ENCODE measurements at regions not wholly inside any gene's neighbourhood (a gene's known extent, or its start where the extent isn't known, plus 50 kb on each side); places are given as distances from the start of the nearest gene placed in this dataset.

DNA sequence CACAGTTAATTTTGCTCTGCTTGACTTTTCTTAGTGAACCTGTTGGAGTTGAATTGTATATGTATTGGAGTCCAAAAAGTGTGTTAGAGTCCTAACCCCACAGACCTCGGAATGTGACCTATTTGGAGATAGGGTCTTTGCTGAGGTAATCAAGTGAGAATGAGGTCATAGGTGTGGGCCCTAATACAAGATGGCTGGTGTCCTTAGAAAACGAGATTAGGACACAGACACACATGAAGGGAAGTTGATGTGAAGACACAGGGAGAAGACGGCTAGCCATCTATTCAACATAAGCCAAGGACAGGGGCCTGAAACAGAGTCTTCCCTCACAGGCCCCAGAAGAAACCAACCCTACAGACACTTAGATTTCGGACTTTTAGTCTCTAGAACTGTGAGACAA is 260.6 kb upstream of the NEBL start:
- no peak overlapping the region for H3K9ac ChIP-seq (ENCODE audit: low read length)
- no peak for DNase-seq
- H3K4me3 ChIP-seq (ENCODE audit: insufficient read depth in 1 of 2, low read depth in 1 of 2, low read length in 2 of 2): no peak overlapping the region
- no peak overlapping the region for H3K18ac ChIP-seq (ENCODE audit: low read depth in 1 of 2, low read length in 2 of 2)
- WGBS: 88% methylated on average over 4 of the region's 4 CpGs
- no peak overlapping the region for H4K8ac ChIP-seq (ENCODE audit: low read length)
- H3K14ac ChIP-seq (ENCODE audit: low read length in 2 of 2): no peak overlapping the region
- no peak overlapping the region for H3K23ac ChIP-seq (ENCODE audit: low read length in 2 of 2)
- no peak overlapping the region for H2AK5ac ChIP-seq (ENCODE audit: low read length, severe bottlenecking)
- H3K4me1 ChIP-seq (ENCODE audit: control insufficient read depth, insufficient read depth, low read depth, low read length): no peaks in the 10 kb centered on the region
- H2BK12ac ChIP-seq (ENCODE audit: low read length in 2 of 2): no peak overlapping the region
- H4K91ac ChIP-seq (ENCODE audit: low read length): no peak overlapping the region
- no peak overlapping the region for H2AFZ ChIP-seq (ENCODE audit: low read depth, low read length)
- no peak overlapping the region for H2BK15ac ChIP-seq (ENCODE audit: low read depth, poor library complexity, severe bottlenecking)
- no peak overlapping the region for H2BK5ac ChIP-seq (ENCODE audit: low read depth, low read length, poor library complexity, severe bottlenecking)
- no peak overlapping the region for H2BK120ac ChIP-seq (ENCODE audit: low read depth, low read length)
- H3K4ac ChIP-seq (ENCODE audit: low read depth in 1 of 2, low read length in 2 of 2): no peak overlapping the region
- no peaks in the 10 kb centered on the region for H3K36me3 ChIP-seq (ENCODE audit: control insufficient read depth in 1 of 2, insufficient read depth in 2 of 2, low read depth in 1 of 2, low read length in 2 of 2)
- H3K79me1 ChIP-seq (replicated peaks; ENCODE audit: low read length, poor library complexity, severe bottlenecking): no peaks in the 10 kb centered on the region
- H3K27me3 ChIP-seq (ENCODE audit: control insufficient read depth in 1 of 2, insufficient read depth in 1 of 2, low read length in 2 of 2): peaks cover 9 to 18% of the 10 kb centered on the region in 2 experiments
- H3K4me2 ChIP-seq (ENCODE audit: low read length, poor library complexity, severe bottlenecking): no peak overlapping the region
- no peak overlapping the region for H3K27ac ChIP-seq (ENCODE audit: low read length, poor library complexity, severe bottlenecking)
- peaks cover 3% of the 10 kb centered on the region for H3K9me3 ChIP-seq (ENCODE audit: control insufficient read depth, low read length)

- Histone ChIP-seq H3K27me3 (ENCODE audit: control insufficient read depth in 1 of 2, insufficient read depth in 1 of 2, low read length in 2 of 2) (no peaks in the 10 kb centered on the region), H2BK120ac (ENCODE audit: low read depth, low read length) (no peak overlapping the region), H3K4me1 (ENCODE audit: control insufficient read depth, insufficient read depth, low read depth, low read length) (no peaks in the 10 kb centered on the region), H3K4me2 (ENCODE audit: low read length, poor library complexity, severe bottlenecking) (no peak overlapping the region), H2AFZ (ENCODE audit: low read depth, low read length) (no peak overlapping the region), H3K18ac (ENCODE audit: low read depth in 1 of 2, low read length in 2 of 2) (no peak overlapping the region), H3K36me3 (ENCODE audit: control insufficient read depth in 1 of 2, insufficient read depth in 2 of 2, low read depth in 1 of 2, low read length in 2 of 2) (no peaks in the 10 kb centered on the region), H2BK5ac (ENCODE audit: low read depth, low read length, poor library complexity, severe bottlenecking) (no peak overlapping the region), H2BK12ac (ENCODE audit: low read length in 2 of 2) (no peak overlapping the region), H3K23ac (ENCODE audit: low read length in 2 of 2) (no peak overlapping the region), H3K4me3 (ENCODE audit: insufficient read depth in 1 of 2, low read depth in 1 of 2, low read length in 2 of 2) (no peak overlapping the region), H3K9me3 (ENCODE audit: control insufficient read depth, low read length) (no peaks in the 10 kb centered on the region), H4K91ac (ENCODE audit: low read length) (no peak overlapping the region), H3K27ac (ENCODE audit: low read length, poor library complexity, severe bottlenecking) (no peak overlapping the region), H3K14ac (ENCODE audit: low read length in 2 of 2) (no peak overlapping the region), H3K4ac (ENCODE audit: low read depth in 1 of 2, low read length in 2 of 2) (no peak overlapping the region), H2BK15ac (ENCODE audit: low read depth, poor library complexity, severe bottlenecking) (no peak overlapping the region), H4K8ac (ENCODE audit: low read length) (no peak overlapping the region), H2AK5ac (ENCODE audit: low read length, severe bottlenecking) (no peak overlapping the region), H3K79me1 (replicated peaks; ENCODE audit: low read length, poor library complexity, severe bottlenecking) (no peaks in the 10 kb centered on the region), H3K9ac (ENCODE audit: low read length) (no peak overlapping the region)
- DNase-seq: no peak
- WGBS: 94% methylated on average over 4 of the region's 5 CpGs
These were observed 253.1 kb upstream of the NEBL start for GRCh38 chr10:21150166-21150565.

DNA sequence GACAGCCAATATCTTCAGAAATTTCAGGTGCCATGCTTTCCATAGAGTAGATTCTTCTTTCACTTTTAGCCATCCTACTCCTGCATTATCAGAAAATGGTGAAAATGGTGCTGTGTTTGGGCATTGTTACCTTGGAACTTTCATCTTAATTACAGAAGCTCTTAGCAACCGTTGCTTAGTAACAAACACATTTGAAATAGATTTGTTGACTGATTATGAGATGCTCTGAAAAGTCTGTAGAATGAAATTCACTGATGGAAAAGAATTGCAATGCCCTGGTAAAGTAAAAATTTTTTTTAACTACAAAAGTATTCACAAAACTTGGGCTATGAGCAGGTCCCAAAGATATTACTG is 249.3 kb upstream of the NEBL start:
- H2BK5ac ChIP-seq (ENCODE audit: low read depth, low read length, poor library complexity, severe bottlenecking): no peak overlapping the region
- H2AFZ ChIP-seq (ENCODE audit: low read depth, low read length): no peak overlapping the region
- no peak overlapping the region for H2BK15ac ChIP-seq (ENCODE audit: low read depth, poor library complexity, severe bottlenecking)
- H3K23ac ChIP-seq (ENCODE audit: low read length in 2 of 2): no peak overlapping the region
- H3K14ac ChIP-seq (ENCODE audit: low read length in 2 of 2): no peak overlapping the region
- no peak overlapping the region for H2BK12ac ChIP-seq (ENCODE audit: low read length in 2 of 2)
- no peak overlapping the region for H3K18ac ChIP-seq (ENCODE audit: low read depth in 1 of 2, low read length in 2 of 2)
- H3K79me1 ChIP-seq (replicated peaks; ENCODE audit: low read length, poor library complexity, severe bottlenecking): no peaks in the 10 kb centered on the region
- H3K4me2 ChIP-seq (ENCODE audit: low read length, poor library complexity, severe bottlenecking): no peak overlapping the region
- DNase-seq: no peak
- H4K8ac ChIP-seq (ENCODE audit: low read length): no peak overlapping the region
- H3K4me1 ChIP-seq (ENCODE audit: control insufficient read depth, insufficient read depth, low read depth, low read length): no peaks in the 10 kb centered on the region
- H3K4ac ChIP-seq (ENCODE audit: low read depth in 1 of 2, low read length in 2 of 2): no peak overlapping the region
- no peak overlapping the region for H2BK120ac ChIP-seq (ENCODE audit: low read depth, low read length)
- H3K36me3 ChIP-seq (ENCODE audit: control insufficient read depth in 1 of 2, insufficient read depth in 2 of 2, low read depth in 1 of 2, low read length in 2 of 2): no peaks in the 10 kb centered on the region
- no peaks in the 10 kb centered on the region for H3K27me3 ChIP-seq (ENCODE audit: control insufficient read depth in 1 of 2, insufficient read depth in 1 of 2, low read length in 2 of 2)
- no CpG with 5 or more reads among the region's 1 CpG for WGBS
- no peak overlapping the region for H4K91ac ChIP-seq (ENCODE audit: low read length)
- no peak overlapping the region for H2AK5ac ChIP-seq (ENCODE audit: low read length, severe bottlenecking)
- no peak overlapping the region for H3K27ac ChIP-seq (ENCODE audit: low read length, poor library complexity, severe bottlenecking)
- H3K9me3 ChIP-seq (ENCODE audit: control insufficient read depth, low read length): no peaks in the 10 kb centered on the region
- H3K9ac ChIP-seq (ENCODE audit: low read length): no peak overlapping the region
- H3K4me3 ChIP-seq (ENCODE audit: insufficient read depth in 1 of 2, low read depth in 1 of 2, low read length in 2 of 2): no peak overlapping the region

DNA sequence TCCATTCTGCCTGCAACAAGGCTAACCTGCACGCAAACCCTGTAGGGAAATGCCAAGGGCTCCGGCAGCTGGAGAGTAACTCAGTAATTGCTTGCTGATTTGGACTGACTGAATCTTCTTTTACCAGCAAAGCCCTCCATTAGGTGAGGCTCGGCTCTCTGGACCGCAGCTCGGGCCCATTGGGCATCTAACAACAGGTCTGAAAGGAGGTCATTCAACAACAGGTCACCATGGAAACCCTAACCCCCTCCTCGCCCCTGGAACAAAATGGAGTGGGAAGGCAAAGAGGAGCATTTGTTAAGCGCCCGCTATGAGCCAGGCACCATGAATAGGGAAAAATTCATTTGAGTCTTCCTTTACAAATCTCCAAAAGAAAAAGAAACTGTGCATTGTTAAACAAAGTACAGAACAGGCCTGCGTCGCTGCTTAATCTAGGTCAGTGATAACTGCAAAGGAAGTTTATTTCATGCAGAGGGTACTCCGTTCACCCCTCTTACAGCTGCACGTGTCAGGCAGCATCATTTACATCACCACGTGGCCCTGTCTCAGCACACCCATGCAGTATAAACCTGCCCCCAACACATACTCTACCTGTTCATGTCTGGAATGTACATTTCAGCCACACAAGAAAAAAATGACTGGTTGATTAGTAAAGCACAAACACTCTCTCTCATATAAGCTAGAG is 248.8 kb upstream of the NEBL start:
- H2AK5ac ChIP-seq (ENCODE audit: low read length, severe bottlenecking): no peak overlapping the region
- no peak overlapping the region for H2AFZ ChIP-seq (ENCODE audit: low read depth, low read length)
- no peak overlapping the region for H2BK5ac ChIP-seq (ENCODE audit: low read depth, low read length, poor library complexity, severe bottlenecking)
- no peak overlapping the region for H3K23ac ChIP-seq (ENCODE audit: low read length in 2 of 2)
- no peak overlapping the region for H3K4me3 ChIP-seq (ENCODE audit: insufficient read depth in 1 of 2, low read depth in 1 of 2, low read length in 2 of 2)
- H3K36me3 ChIP-seq (ENCODE audit: control insufficient read depth in 1 of 2, insufficient read depth in 2 of 2, low read depth in 1 of 2, low read length in 2 of 2): no peaks in the 10 kb centered on the region
- no peak overlapping the region for H3K4me2 ChIP-seq (ENCODE audit: low read length, poor library complexity, severe bottlenecking)
- no peak overlapping the region for H2BK15ac ChIP-seq (ENCODE audit: low read depth, poor library complexity, severe bottlenecking)
- DNase-seq: no peak
- no peak overlapping the region for H4K91ac ChIP-seq (ENCODE audit: low read length)
- H3K79me1 ChIP-seq (replicated peaks; ENCODE audit: low read length, poor library complexity, severe bottlenecking): no peaks in the 10 kb centered on the region
- H3K27me3 ChIP-seq (ENCODE audit: control insufficient read depth in 1 of 2, insufficient read depth in 1 of 2, low read length in 2 of 2): no peaks in the 10 kb centered on the region
- no peak overlapping the region for H3K4ac ChIP-seq (ENCODE audit: low read depth in 1 of 2, low read length in 2 of 2)
- no peak overlapping the region for H2BK120ac ChIP-seq (ENCODE audit: low read depth, low read length)
- H2BK12ac ChIP-seq (ENCODE audit: low read length in 2 of 2): no peak overlapping the region
- H3K14ac ChIP-seq (ENCODE audit: low read length in 2 of 2): no peak overlapping the region
- 84% methylated on average over 10 of the region's 13 CpGs for WGBS
- H3K9ac ChIP-seq (ENCODE audit: low read length): no peak overlapping the region
- no peak overlapping the region for H3K18ac ChIP-seq (ENCODE audit: low read depth in 1 of 2, low read length in 2 of 2)
- H3K4me1 ChIP-seq (ENCODE audit: control insufficient read depth, insufficient read depth, low read depth, low read length): no peaks in the 10 kb centered on the region
- H4K8ac ChIP-seq (ENCODE audit: low read length): no peak overlapping the region
- no peak overlapping the region for H3K27ac ChIP-seq (ENCODE audit: low read length, poor library complexity, severe bottlenecking)
- H3K9me3 ChIP-seq (ENCODE audit: control insufficient read depth, low read length): no peaks in the 10 kb centered on the region
